HEK293T (cell line): ENCODE measurements at regions not wholly inside any gene's neighbourhood (a gene's known extent, or its start where the extent isn't known, plus 50 kb on each side); places are given as distances from the start of the nearest gene placed in this dataset.

Source experiments
- FOXK2 ChIP-seq: fragments of 450-650 bp; IDR thresholded peaks from 2 replicates; pipeline ENCODE4 v1.6.1; 2016; ENCODE audit warnings: mild to moderate bottlenecking
- FOXM1 ChIP-seq: fragments of 450-650 bp; IDR thresholded peaks from 2 replicates; pipeline ENCODE4 v1.6.1; 2017; ENCODE audit warnings: mild to moderate bottlenecking, borderline replicate concordance
- SP1 ChIP-seq: fragments of 450-650 bp; IDR thresholded peaks from 2 replicates; pipeline ENCODE4 v1.6.1; 2017
- TARDBP ChIP-seq: fragments of 450-650 bp; IDR thresholded peaks from 2 replicates; pipeline ENCODE4 v1.6.1; 2016
- ZNF384 ChIP-seq: fragments of 450-650 bp; IDR thresholded peaks from 2 replicates; pipeline ENCODE4 v1.6.1; 2016

DNA sequence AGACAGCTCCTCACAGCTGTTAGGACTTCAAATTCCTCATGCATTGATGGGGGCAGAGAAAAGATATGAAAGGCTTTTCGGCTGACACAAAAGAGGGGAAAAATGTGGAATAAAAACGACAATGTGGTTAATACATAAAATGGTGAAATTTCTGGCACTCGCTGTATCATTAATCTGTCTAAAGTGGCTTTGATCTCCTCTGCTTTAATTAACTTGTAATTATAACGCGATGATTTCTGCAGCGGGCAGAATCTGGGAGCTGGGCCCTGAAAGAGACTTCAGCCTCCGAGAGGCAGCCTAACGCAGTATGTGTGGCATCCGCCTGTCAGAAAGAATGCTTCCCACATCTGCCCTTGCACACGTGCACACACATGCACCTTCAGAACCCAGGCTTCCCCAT, 144.1 kb upstream of the IGSF21 start:
- TF ChIP-seq ZNF384 (no peak), FOXM1 (no peak), FOXK2 (no peak), TARDBP (no peak), SP1 (no peak)
